Panc1 (cell line): ENCODE measurements at regions not wholly inside any gene's neighbourhood (a gene's known extent, or its start where the extent isn't known, plus 50 kb on each side); places are given as distances from the start of the nearest gene placed in this dataset.

Experiments used
- CTCF ChIP-seq: fragments of 450-650 bp; IDR thresholded peaks from 2 replicates; pipeline ENCODE4 v1.5.1; 2017; ENCODE audit warnings: mild to moderate bottlenecking
- POLR2AphosphoS5 ChIP-seq: IDR thresholded peaks from 2 replicates; pipeline ENCODE4 v1.6.1; 2012; ENCODE audit warnings: mild to moderate bottlenecking, low read depth, low read length, moderate library complexity
- REST ChIP-seq, 2 experiments: IDR thresholded peaks; 2 replicates each; pipeline ENCODE4 v1.6.1; 2011 to 2012; ENCODE audit warnings: low read depth in 2 of 2, control low read depth in 1 of 2, low read length in 1 of 2, mild to moderate bottlenecking in 1 of 2, moderate library complexity in 1 of 2; ENCODE audit not compliant: insufficient read depth in 1 of 2
- SIN3A ChIP-seq: IDR thresholded peaks from 2 replicates; pipeline ENCODE4 v1.6.1; 2012; ENCODE audit warnings: low read depth, mild to moderate bottlenecking, low read length, moderate library complexity, borderline replicate concordance; ENCODE audit not compliant: insufficient read depth
- TCF7L2 ChIP-seq: IDR thresholded peaks from 2 replicates; pipeline ENCODE4 v1.6.1; 2011; ENCODE audit warnings: mild to moderate bottlenecking, low read depth, low read length, inconsistent platforms

- no peak for TF ChIP-seq CTCF
- TF ChIP-seq TCF7L2: no peak
- TF ChIP-seq POLR2AphosphoS5: no peak
- no peak for TF ChIP-seq REST (IDR thresholded peaks at IDR 0.05; ENCODE audit: insufficient read depth in 1 of 2, low read depth in 2 of 2, low read length in 1 of 2)
- TF ChIP-seq SIN3A: no peak
These were observed 318.0 kb upstream of the HS3ST1 start for GRCh38 chr4:11746734-11747133.
